Stimulated activated CD8-positive, alpha-beta memory T cell treated with anti-CD3 and anti-CD28 coated beads, Interleukin-12 subunit alpha, Interleukin-12 subunit beta, amount 100 ng/mL, for 4 hours (primary cell): ENCODE measurements at regions not wholly inside any gene's neighbourhood (a gene's known extent, or its start where the extent isn't known, plus 50 kb on each side); places are given as distances from the start of the nearest gene placed in this dataset.

Source experiments
- DNase-seq: peaks from one replicate; pipeline ENCODE4 v3.0.0-alpha.2; 2020; ENCODE audit warnings: low read depth

DNA sequence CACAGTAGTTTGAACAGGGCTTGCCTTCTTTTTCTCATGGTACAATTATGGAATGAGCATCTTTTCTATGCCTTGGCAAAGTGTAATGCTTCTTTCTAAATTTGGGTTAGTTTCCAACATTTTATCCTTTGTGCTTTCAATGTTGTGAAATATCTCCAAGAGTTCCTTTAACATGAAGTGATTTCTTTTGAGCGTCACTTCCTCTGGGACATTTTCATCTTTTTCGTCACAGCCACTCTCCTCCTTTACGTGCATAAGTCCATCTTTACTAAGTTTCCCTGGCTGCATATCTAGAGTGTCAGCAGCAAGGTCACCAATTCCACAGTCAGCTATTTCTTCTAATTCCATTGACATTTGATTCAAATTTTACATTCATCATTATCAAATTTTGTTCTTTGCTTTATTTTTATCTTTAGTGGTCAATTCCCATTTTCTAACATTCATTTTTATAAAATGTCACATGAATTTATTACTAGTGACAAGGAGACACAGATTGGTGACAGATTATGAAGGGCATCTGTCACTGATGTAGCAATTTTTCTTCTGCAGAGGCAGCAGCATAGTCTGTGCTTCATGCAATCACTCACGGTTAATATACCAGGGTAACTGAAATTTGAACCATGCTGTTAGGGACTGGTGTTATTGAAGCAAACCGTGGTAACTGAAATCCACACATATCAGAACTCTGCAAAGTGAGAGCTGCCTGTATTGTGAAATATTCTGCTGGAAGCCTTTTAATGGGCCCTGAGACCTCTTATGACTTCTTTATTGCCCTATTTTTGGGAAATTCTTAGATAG, 126.5 kb upstream of the THBS1 start:
- no peak for DNase-seq

DNA sequence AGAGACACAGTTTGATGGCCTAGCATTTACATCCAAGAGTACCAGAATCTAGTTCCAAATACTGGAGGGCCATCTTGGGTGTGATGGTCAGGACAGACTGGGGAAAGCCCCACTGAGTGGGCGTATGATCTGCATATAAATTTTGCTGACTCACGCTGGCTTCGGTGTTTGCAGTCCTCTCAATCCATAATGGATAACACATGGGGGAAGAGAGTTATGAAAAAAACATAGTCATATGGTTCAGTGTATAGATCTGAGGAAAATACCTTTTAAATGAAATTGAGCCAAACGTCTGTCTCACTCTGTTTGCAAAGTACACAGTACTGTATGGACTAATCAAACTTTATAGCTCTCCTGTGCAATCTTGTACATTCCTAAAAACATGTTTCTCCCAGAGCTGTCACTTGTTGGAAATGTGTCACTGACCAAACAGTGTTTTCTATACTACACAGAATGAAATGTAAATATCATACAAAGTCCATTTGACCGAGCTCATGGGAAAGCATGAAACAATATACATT, 125.3 kb upstream of the THBS1 start:
- DNase-seq, result no peak

DNA sequence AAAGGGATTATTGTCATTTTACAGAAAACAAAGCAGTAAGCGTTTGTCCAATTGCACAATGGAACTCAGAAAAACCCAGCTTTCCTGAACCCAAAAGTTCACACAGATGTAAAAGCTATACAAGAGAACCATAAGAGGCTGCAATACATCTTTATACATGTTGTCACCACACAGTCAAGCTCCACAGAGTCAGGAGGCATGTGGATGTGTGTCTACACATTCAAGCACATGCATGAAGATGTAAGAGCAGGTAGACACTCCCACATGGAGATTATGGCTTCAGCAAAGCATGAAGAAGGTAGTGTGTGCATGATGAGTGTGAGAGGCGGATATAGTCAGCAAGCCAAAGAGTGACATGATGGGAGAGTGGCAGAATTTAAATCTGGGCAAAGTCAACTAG, 124.7 kb upstream of the THBS1 start:
- no peak for DNase-seq

DNA sequence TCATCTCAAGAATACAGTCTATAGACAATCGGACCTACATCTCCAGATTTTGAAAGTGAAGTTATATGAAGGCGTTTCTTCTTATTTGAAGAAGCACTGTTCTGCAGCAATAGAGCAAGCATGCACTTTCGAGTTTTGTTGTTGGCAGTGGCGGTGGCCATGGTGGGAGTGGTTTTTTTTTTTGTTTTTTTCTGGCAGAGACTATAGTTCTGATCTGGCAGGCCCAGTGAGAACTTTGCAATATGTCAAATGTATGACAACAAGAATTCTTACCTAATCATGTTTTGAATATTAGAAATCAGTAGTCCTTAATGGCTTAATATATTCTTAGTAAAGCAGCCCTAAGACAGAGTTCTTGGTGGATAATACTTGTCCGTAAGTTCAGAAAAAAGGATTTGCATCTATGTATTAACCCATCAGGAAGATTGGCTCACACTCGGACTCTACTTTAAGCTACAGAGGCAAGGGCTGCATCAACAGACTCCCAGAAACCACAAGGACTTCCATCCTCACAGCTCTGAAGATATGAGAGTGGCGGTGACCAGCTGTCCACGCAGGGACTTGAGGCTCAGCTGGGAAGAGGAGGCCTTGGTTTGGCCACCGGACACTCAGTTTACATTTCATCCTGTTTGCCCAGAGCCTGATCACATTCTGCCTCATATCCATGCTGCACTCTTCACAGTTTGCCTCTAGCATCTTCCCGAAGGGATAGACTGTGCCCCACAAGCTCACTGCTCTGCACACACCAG, 124.1 kb upstream of the THBS1 start:
- no peak for DNase-seq

DNA sequence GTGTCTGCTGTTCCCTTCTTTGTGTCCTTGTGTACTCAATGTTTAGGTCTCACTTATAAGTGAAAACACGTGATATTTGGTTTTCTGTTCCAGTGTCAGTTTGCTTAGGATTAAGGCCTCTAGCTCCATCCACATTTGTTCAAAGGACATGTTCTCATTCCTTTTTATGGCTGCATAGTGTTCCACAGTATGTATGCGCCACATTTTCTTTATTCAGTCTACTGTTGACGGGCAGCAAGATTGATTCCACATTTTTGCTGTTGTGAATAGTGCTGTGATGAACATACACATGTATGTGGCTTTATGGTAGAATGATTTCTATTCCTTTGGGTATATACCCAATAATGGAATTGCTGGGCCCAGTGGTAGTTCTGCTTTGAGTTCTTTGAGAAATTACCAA, 122.7 kb upstream of the THBS1 start:
- DNase-seq, result no peak

DNA sequence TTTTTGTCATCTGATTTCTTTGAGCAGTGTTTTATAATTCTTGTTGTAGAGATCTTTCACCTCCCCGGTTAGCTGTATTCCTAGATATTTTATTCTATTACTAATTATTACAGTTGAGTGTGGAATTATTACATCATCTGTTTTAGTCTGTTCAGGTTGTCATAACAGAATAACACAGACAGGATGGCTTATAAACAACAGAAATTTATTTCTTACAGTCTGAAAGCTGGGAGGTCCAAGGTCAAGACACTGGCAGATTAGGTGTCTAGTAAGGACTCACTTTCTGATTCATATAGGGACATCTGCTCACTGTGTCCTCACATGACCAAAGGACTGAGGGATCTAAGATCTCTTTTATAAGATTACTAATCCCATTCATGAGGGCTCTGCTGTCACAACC, 121.3 kb upstream of the THBS1 start:
- DNase-seq, result no peak

DNA sequence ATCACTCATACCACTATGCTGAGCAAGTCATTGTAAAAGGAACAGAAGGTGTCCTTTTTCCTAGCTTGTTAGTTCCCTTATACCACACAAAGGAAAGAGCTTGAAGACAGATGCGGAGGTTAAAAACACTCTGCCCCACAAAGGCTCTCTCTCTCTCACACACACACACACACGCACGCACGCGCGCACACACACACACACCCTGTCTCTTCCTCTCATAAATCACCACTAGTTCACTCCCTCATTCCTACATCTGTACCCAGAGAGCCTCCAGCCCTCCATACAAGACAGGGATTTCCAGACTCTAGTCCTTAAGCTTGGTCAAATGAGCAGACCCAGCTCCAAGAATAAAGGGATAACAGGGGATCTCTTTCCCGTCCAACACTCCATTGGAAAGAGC, 120.1 kb upstream of the THBS1 start:
- DNase-seq, result no peak

DNA sequence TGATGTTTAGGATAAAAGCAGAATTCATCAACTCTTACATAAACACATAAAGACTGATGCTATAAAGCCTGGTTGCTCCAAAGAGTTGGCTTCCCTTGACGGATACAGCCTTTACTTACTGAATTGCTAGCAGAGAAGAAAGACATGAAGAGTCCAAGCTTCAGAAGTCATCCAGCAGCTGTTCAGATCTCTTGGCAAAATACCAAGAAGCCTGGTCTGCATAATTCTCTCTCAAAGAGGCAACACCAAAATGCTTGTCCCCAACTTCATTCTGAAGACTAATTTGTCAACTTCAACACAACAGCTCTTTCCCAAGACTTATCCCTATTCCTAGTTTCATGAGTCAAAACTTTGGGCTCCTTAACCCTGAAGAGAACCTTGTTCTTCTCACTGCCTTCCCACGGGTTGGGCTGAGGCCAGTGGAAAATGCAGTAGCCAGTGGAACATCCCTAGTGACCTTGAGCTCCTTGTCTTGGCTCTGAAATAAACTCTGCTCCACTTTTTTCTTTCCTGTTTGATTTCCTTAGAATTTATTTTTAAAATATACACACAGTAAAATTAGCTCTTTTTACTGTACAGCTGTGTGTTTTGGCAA, 119.2 kb upstream of the THBS1 start:
- no peak for DNase-seq

DNA sequence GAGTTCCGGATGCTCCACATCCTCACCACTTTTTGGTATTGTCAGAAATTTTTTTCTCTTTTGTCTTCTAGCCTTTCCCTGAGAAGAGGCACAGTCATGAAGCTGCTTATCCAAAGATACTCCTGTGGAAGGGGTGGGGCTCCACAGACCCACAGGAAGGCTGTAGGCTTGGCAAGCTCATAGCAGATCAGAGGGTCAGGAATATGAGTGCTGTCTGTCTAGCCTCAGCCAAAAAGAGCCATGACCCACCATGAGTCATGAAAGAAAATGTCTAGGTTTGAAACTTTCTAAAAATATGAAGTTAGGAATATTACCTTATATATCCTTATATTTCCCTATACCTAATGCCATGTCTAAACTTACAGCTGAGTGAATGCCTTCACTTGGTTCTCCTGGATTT, 118.2 kb upstream of the THBS1 start:
- DNase-seq, result no peak

DNA sequence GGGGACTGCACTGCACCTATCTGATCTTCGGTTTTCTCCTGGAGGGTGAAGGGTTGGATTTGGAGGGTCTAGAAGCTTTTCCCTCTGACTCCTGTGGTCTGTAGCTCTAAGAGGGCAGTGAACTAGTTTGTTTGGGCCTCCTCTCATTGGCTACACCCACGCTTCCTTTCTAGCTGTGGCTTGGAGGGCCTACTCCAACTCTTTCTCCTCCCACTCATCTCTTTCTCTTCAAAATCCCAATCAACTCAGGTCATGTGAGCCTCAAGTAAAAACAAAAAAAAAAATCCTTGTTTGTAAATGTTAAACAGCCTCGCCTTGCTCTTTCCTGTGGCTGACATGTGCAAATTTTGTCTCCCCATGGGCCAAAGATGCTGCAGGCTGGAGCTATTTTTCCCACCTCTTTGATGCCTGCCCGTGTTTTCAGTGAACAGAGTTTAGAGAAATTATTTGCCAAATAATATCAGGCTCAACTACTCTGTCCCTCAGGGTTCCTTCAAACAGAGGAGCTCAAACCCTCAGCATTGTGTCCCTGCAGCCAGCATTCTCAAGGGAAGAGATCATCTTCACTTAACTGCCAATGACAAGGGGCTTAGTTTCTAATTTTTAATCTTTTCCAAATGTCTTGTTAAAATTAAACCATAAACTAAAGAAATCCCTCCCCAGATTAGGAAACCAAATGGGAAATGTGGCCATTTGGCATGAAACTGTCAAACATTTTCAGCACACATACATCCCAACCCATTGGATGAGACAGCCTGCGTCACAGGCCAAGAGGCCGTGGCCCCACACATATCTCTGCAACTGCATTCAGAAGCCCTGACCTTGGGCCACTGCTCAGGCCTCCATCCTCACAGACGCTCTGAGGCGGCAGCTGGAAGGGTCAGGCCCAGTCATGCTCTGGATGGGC, 114.8 kb upstream of the THBS1 start:
- no peak for DNase-seq

DNA sequence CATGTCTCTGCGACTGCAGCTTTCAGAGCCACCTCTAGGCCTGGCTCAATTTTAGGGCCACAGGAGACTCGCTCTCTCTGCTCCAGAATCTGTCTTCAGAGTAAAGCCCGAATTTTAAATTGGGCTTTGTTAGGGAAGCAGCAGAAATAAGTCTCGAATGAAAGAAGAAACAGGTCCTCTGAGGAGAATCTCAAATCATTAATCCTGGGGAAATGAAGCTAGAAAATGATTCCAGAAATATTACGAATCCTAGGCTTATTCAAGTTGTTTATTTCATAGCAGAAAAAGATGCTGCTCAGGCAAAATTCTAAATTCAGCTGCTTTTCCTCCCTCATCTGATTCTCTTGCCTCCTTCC, 114.2 kb upstream of the THBS1 start:
- DNase-seq, result no peak

DNA sequence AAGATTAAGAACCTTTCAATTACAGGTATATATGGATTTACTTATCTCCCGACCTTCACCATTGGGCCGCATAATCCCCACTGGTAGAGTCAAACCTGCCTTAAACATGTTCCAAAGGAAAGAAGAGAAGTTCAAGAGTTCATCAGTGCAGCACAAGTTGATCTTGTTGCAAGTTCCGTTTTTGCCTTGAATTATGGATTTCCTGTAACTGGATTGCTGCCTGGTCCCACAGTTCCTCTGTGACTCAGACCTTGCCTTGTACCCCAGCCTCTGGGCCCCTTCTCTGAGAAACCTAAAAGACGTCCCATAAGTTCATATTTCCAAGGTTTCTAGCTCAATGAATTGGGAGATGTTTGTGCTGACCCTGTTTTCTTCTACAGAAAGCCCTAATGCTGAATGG, 112.5 kb upstream of the THBS1 start:
- DNase-seq, result no peak

DNA sequence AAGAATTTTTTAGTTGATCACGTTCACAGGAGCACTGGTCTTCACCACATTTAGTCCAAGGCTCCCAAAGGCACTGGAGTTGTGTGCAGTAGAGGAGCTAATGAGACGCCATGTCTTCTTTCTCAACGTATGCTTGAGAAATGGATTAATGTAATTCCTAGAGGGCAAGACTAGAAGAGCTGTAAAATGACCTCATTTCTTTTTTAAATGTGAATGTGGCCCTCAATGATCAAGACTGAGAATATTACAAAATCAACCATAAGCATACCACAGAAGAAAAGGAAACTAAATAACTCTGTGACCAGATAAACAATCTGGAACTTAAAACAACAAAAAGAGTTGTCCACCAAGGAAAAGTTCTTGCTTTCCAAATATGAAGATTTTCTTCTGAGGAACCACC, 112.1 kb upstream of the THBS1 start:
- DNase-seq, result no peak

DNA sequence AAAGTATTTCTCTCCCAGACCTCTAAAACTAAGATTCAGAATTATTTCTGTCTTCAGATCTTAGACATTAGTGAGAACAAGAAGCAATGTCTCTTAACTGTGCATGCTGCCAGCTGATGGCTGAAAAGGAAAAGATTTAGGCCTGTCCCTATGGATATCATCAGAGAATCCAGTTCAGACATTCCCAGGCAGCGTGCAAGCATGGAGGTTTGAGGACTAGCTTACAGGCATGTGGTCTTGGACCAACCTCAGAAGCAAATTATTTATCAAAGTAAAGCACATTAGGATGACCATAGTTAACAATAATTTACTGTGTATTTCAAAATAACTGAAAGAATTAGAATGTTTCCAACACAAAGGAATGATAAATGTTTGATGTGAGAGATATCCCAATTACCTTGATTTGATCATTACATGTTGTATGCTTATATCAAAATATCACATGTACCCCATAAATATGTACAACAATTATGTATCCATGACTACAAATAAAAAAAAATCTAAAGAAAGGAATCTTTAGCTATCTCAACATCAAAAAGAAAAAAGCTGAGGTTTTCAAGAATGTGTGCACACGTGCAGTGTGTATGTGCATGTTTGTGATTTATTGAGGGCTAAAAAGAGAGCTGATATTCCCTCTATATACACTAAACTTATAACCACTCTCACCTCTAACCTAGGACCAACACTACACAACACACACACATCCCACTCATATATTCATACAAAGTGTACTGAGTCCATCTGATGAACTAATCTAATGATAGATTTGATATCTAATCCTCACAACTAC, 108.9 kb upstream of the THBS1 start:
- no peak for DNase-seq

DNA sequence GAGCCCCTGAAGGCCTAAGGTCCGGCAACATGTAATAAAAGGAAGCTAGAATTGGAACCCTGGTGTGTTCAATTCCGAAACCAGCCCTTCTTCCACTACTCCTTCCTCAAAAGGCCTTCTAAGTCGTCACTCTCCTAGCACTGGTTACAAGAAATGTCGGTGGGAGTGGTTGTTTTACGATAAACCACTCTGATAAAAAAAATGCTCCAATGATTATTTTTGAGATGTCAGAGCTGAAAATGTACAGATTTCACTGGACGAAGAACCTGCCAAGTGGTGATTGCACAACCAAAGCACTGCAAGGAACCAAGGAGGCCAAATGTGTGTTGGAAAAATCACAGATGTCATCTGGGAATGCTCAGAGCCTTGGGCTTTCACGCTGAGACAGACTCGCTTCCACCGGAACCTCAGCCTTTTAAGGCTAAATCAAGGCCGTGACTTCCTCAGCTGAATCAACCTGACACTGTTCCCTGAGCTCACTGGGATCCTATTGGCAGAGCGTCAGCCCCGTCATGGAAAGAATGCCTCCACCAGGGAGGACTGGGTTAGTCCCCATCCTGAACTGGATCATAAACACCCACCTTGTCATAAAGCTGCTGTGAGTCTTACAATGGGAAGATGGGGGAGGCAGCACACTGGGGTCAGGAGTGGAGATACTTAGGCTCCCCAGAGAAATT, 108.1 kb upstream of the THBS1 start:
- no peak for DNase-seq

DNA sequence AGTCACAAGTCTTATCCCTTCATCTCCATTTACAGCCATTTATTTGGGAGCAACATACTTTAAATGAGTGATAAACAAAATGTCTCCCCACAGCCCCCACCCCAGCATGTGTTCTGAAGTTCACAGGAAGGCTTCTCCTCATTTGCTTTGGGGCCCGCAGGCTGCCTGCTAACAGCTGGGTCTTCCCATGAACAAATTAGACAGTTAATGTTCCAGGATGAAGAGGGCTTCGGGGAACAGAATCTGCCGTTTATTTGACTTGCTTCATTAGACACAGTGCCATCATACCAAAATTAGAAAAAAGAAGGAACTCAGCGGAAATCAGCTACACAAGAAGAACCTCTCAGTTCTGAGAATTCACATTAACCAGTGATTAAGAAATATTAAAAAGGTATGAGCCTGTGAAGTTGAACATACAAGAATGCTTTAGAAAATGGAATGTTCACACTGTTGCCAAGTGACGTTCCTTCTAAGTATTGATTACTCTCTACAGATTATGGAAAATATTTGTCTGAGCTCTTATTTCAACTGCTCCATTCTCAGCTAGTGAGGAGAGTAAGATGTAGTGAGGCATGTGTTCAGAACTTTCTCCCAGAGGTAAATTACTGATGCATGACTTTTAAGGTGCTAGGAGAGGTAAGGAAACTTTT, 107.5 kb upstream of the THBS1 start:
- no peak for DNase-seq

DNA sequence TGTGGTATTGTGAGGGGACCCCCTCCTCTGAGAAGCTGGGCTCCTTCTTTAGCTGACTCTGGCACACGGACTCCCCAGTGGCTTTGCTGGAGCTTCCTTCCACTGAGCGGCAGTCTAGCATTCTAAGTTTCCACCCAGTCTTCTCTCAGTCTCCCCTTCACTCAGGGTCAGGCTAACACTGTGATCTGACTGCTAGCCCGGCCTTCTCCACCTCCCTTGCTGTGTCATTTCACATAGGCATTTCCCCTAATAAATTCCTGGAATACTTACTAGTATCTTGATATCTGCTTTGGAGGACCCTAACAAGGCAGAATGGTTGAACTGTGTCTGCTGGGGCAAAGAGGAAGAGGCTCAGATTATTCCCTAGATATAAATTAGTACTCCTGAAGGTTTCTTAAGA, 106.2 kb upstream of the THBS1 start:
- DNase-seq, result no peak

DNA sequence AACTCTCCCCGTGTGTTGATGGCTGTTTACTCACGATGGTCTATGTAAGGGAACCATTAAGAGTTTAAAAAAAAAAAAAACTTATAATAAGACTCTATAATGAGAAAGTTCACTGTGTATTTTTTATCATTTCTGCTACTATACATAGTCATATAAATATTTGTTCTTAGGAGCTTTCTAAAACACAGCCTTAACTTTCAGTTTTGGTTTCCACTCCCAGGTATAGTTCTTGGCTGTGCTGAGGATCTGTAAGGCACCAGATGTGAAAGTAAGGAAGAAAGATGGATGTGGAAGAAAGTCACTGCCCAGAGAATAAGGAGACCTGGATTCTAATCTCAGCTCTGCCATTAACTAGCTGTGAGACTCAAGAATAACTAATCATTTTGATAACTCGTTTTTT, 101.9 kb upstream of the THBS1 start:
- no peak for DNase-seq

DNA sequence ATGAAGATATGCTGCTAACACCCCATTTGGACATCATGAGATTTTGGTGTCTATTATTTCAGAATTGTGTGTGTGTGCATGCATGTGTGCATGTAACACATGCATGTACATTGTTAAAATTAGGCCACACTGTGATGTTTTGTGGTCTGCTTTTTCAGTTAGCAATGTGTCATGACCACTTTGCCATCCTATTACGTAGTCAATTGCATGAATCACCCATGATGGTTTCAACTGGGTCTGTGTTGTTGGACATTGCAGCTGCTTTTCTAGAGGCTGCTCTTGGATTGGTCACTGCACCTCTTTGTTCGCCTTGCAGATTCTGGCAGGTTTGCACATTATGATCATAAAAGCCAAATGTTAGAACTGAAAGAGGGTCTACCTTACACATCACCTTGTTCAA, 101.0 kb upstream of the THBS1 start:
- DNase-seq, result no peak

DNA sequence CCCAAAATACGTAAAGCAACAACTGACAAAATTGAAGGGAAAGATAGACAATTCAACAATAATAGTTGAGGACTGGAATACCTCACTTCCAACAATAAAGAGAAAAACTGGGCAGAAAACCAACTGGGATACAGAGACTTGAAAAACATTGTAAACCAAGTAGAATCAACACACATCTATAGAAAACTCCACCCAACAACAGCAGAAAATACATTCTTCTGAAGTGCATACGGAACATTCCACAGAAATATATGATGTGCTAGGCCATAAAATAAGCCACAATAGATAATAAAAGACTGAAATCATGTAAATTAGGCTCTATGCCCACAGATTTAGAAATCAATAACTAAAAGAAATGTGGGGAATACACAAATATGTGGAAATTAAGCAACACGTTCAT, 98.4 kb upstream of the THBS1 start:
- DNase-seq, result no peak
